Caco-2 (cell line): ENCODE measurements at regions not wholly inside any gene's neighbourhood (a gene's known extent, or its start where the extent isn't known, plus 50 kb on each side); places are given as distances from the start of the nearest gene placed in this dataset.

Source experiments
- BruUV-seq: library from RNA; stranded (reverse); fragments of 400-500 nt; replicated peaks from 2 replicates; lab custom pipeline; 2021; lab: Mats Ljungman, UMichigan
- CTCF ChIA-PET: fragments of 300-600 bp; sonication (Branson Sonifier 250); formaldehyde crosslinking; loops from one replicate; lab custom pipeline; 2022; ENCODE audit warnings: antibody characterized with exemption; lab: Charles Lee
- POLR2A ChIA-PET: fragments of 300-600 bp; sonication (Branson Sonifier 250); formaldehyde crosslinking; loops from one replicate; lab custom pipeline; 2022; ENCODE audit warnings: antibody characterized with exemption; lab: Charles Lee
- DNase-seq, 2 experiments: peaks; one replicate each; pipeline versions ENCODE4 v3.0.0 to v3.0.0-alpha.2; 2020 to 2022
- H3K27me3 ChIP-seq: replicated peaks from 2 replicates; pipeline ENCODE4 v1.6.0; 2011; ENCODE audit warnings: low read length; ENCODE audit not compliant: control insufficient read depth, insufficient read depth
- H3K36me3 ChIP-seq: 2 replicates; pipeline ENCODE4 v1.5.1; 2011; ENCODE audit warnings: low read length; ENCODE audit not compliant: control insufficient read depth, insufficient read depth
- H3K4me1 ChIP-seq: fragments of 250-450 bp; sonication (Bioruptor Pico); 2 replicates; pipeline ENCODE4 v1.5.1; 2020; ENCODE audit warnings: mild to moderate bottlenecking
- H3K4me3 ChIP-seq: 2 replicates; pipeline ENCODE4 v1.5.1; 2011; ENCODE audit warnings: low read depth, mild to moderate bottlenecking, control low read depth, low read length
- H3K9me3 ChIP-seq: fragments of 250-450 bp; sonication (Bioruptor Pico); 2 replicates; pipeline ENCODE4 v1.5.1; 2020; ENCODE audit warnings: mild to moderate bottlenecking, moderate library complexity
- H3K27ac Mint-ChIP-seq: one replicate; pipeline ENCODE4 v1.8.0; 2022; ENCODE audit warnings: mixed read lengths; ENCODE audit not compliant: unreplicated experiment
- H3K27me3 Mint-ChIP-seq: one replicate; pipeline ENCODE4 v1.8.0; 2022; ENCODE audit warnings: mixed read lengths; ENCODE audit not compliant: insufficient read depth, unreplicated experiment
- H3K36me3 Mint-ChIP-seq: one replicate; pipeline ENCODE4 v1.8.0; 2022; ENCODE audit warnings: mild to moderate bottlenecking, mixed read lengths; ENCODE audit not compliant: insufficient read depth, unreplicated experiment
- H3K4me1 Mint-ChIP-seq: one replicate; pipeline ENCODE4 v1.8.0; 2022; ENCODE audit warnings: low read depth, mixed read lengths; ENCODE audit not compliant: unreplicated experiment
- H3K4me3 Mint-ChIP-seq: one replicate; pipeline ENCODE4 v1.8.0; 2022; ENCODE audit warnings: mild to moderate bottlenecking, moderate library complexity, mixed read lengths; ENCODE audit not compliant: unreplicated experiment
- H3K9me3 Mint-ChIP-seq: one replicate; pipeline ENCODE4 v1.8.0; 2022; ENCODE audit warnings: mixed read lengths; ENCODE audit not compliant: unreplicated experiment
- intact Hi-C: fragments of 100-400 bp; cut with micrococcal nuclease; formaldehyde crosslinking; loops from one replicate; pipeline ENCODE4 v1.10.0; 2022; ENCODE audit not compliant: unreplicated experiment
- TF ChIP-seq, protein P1 (sequence below), 2 experiments: fragments of 200-600 bp in 1 of 2; IDR thresholded peaks; 1 replicate in 1 of 2; 2 replicates in 1 of 2; pipeline versions ENCODE4 v1.5.1 to v1.8.0; 2011 to 2022; ENCODE audit warnings: antibody characterized with exemption in 1 of 2, control low read depth in 1 of 2, inconsistent platforms in 1 of 2, low read depth in 1 of 2, low read length in 1 of 2, mild to moderate bottlenecking in 1 of 2, moderate library complexity in 1 of 2; ENCODE audit not compliant: insufficient read depth in 1 of 2, severe bottlenecking in 1 of 2, unreplicated experiment in 1 of 2

DNA sequence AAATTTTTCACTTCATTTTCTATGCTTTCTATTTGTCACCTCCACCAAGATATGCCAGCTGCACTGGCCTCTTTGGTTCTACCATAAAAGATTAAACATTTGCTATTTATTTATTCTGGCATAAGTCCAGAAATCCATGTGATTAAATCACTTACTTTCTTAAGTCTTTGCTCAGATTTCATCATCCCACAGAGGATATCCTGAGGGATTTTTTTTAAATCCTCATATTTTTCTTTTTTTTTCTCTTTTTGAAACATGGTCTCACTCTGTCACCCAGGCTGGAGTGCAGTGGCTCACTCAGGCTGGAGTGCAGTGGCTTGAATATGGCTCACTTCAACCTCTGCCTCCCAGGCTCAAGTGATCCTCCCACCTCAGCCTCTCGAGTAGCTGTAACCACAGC is 645.4 kb upstream of the ATXN7L3B start:
- intact Hi-C loops = no loop called here
- TF ChIP-seq, protein P1, sequence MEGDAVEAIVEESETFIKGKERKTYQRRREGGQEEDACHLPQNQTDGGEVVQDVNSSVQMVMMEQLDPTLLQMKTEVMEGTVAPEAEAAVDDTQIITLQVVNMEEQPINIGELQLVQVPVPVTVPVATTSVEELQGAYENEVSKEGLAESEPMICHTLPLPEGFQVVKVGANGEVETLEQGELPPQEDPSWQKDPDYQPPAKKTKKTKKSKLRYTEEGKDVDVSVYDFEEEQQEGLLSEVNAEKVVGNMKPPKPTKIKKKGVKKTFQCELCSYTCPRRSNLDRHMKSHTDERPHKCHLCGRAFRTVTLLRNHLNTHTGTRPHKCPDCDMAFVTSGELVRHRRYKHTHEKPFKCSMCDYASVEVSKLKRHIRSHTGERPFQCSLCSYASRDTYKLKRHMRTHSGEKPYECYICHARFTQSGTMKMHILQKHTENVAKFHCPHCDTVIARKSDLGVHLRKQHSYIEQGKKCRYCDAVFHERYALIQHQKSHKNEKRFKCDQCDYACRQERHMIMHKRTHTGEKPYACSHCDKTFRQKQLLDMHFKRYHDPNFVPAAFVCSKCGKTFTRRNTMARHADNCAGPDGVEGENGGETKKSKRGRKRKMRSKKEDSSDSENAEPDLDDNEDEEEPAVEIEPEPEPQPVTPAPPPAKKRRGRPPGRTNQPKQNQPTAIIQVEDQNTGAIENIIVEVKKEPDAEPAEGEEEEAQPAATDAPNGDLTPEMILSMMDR (IDR thresholded peaks at IDR 0.05; ENCODE audit: insufficient read depth in 1 of 2, low read depth in 1 of 2, low read length in 1 of 2, severe bottlenecking in 1 of 2, unreplicated experiment in 1 of 2) = no peak
- ChIA-PET POLR2A (no interaction called here), CTCF (no interaction called here)
- H3K4me3 ChIP-seq = no peak overlapping the region
- Mint-ChIP-seq H3K4me3 (no peak overlapping the region), H3K27ac (no peak overlapping the region), H3K36me3 (no peaks in the 10 kb centered on the region), H3K9me3 (no peaks in the 10 kb centered on the region), H3K27me3 (no peaks in the 10 kb centered on the region), H3K4me1 (no peaks in the 10 kb centered on the region)
- BruUV-seq = no TSS peak
- H3K27me3 ChIP-seq = no peaks in the 10 kb centered on the region
- H3K36me3 ChIP-seq = no peaks in the 10 kb centered on the region
- H3K9me3 ChIP-seq = no peaks in the 10 kb centered on the region
- no peak for DNase-seq
- no peaks in the 10 kb centered on the region for H3K4me1 ChIP-seq

DNA sequence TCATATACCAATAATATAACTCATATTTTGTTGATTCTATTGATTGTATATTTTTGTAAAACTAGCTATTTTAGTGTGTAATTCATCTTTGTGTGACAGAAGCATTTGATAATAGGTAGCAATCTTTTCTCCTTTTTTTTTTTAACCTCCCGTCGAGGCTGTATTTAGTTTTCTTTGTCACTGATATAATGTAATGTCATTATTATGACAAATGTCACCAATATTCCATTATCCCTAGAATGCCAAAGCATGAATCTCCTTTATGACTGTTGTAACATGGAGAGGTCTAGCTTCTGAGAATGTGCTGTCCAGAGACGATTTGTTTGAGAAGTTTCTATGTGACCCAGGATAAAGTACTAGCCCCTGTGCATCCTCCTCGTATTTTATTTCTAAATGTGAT is 639.0 kb upstream of the ATXN7L3B start:
- H3K4me1 Mint-ChIP-seq = no peaks in the 10 kb centered on the region
- no peaks in the 10 kb centered on the region for H3K36me3 Mint-ChIP-seq
- H3K4me3 Mint-ChIP-seq = no peak overlapping the region
- H3K9me3 Mint-ChIP-seq = no peaks in the 10 kb centered on the region
- TF ChIP-seq, protein P1 (IDR thresholded peaks at IDR 0.05; ENCODE audit: insufficient read depth in 1 of 2, low read depth in 1 of 2, low read length in 1 of 2, severe bottlenecking in 1 of 2, unreplicated experiment in 1 of 2) = no peak
- Histone ChIP-seq H3K9me3 (no peaks in the 10 kb centered on the region), H3K36me3 (no peaks in the 10 kb centered on the region), H3K27me3 (no peaks in the 10 kb centered on the region), H3K4me3 (no peak overlapping the region), H3K4me1 (no peaks in the 10 kb centered on the region)
- intact Hi-C loops = no loop called here
- BruUV-seq = no TSS peak
- no peaks in the 10 kb centered on the region for H3K27me3 Mint-ChIP-seq
- ChIA-PET POLR2A (no interaction called here), CTCF (no interaction called here)
- no peak overlapping the region for H3K27ac Mint-ChIP-seq
- DNase-seq = no peak

DNA sequence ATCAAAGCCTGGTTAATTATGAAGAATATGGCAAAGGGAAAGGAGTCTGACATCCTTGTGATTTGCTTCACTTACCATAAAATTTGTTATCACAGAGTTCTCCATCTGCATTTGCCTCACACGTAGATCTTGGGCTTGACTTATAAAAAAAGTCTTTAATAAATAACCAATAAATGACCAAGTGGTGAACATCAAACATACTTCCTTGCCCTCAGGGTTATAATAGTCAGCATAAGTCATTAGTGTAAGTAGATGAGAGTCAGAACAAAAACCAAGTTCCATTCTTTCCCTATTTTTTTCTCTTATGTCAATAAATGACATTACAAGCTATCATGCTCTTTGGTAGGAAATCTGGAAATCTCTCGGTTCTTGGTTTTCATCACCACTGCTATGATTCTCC is 635.4 kb upstream of the ATXN7L3B start:
- Mint-ChIP-seq H3K36me3 (no peaks in the 10 kb centered on the region), H3K27me3 (no peaks in the 10 kb centered on the region), H3K9me3 (no peaks in the 10 kb centered on the region), H3K4me1 (no peaks in the 10 kb centered on the region), H3K27ac (no peak overlapping the region), H3K4me3 (no peak overlapping the region)
- Histone ChIP-seq H3K4me1 (no peaks in the 10 kb centered on the region), H3K27me3 (no peaks in the 10 kb centered on the region), H3K36me3 (no peaks in the 10 kb centered on the region), H3K9me3 (no peaks in the 10 kb centered on the region), H3K4me3 (no peak overlapping the region)
- TF ChIP-seq, protein P1 (IDR thresholded peaks at IDR 0.05; ENCODE audit: insufficient read depth in 1 of 2, low read depth in 1 of 2, low read length in 1 of 2, severe bottlenecking in 1 of 2, unreplicated experiment in 1 of 2) = no peak
- intact Hi-C loops = no loop called here
- BruUV-seq = no TSS peak
- ChIA-PET CTCF (no interaction called here), POLR2A (no interaction called here)
- no peak for DNase-seq
